HEK293T (cell line): ENCODE measurements at regions not wholly inside any gene's neighbourhood (a gene's known extent, or its start where the extent isn't known, plus 50 kb on each side); places are given as distances from the start of the nearest gene placed in this dataset.

Experiments used
- CTBP1 ChIP-seq: fragments of 450-650 bp; IDR thresholded peaks from 2 replicates; pipeline ENCODE4 v1.6.1; 2016; ENCODE audit warnings: borderline replicate concordance
- ELF4 ChIP-seq: fragments of 450-650 bp; IDR thresholded peaks from 2 replicates; pipeline ENCODE4 v1.6.1; 2017; ENCODE audit warnings: antibody characterized with exemption
- ZNF384 ChIP-seq: fragments of 450-650 bp; IDR thresholded peaks from 2 replicates; pipeline ENCODE4 v1.6.1; 2016

- TF ChIP-seq ZNF384 (no peak), CTBP1 (no peak), ELF4 (no peak)
These were observed 133.8 kb upstream of the ATP6AP2 start for GRCh38 chrX:40446921-40447320.
